GM12873 (cell line): ENCODE measurements at regions not wholly inside any gene's neighbourhood (a gene's known extent, or its start where the extent isn't known, plus 50 kb on each side); places are given as distances from the start of the nearest gene placed in this dataset.

Experiments
- TF ChIP-seq, protein P1 (sequence below): IDR thresholded peaks from 2 replicates; pipeline ENCODE4 v1.5.1; 2012; ENCODE audit warnings: low read depth, mild to moderate bottlenecking, moderate library complexity, low read length, control low read depth; ENCODE audit not compliant: insufficient read depth; ENCODE audit errors: missing control alignments

DNA sequence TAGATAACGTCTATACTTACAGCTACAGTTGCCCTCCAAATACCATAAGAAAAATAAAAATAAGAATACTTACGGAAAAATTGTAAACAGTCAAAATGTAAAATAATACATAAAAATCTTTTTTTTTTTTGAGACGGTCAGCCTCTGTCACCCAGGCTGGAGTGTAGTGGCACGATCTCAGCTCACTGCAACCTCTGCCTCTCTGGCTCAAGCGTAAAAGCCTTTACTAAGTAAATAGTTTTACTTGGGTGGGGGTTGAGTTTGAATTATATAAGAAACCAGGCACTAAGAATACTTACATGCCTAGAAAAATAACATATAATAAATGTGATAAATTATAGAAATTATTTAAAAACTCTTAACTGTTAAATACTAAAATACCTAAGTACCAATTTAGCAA lies 1413.0 kb upstream of the PRR20A start:
- TF ChIP-seq, protein P1, sequence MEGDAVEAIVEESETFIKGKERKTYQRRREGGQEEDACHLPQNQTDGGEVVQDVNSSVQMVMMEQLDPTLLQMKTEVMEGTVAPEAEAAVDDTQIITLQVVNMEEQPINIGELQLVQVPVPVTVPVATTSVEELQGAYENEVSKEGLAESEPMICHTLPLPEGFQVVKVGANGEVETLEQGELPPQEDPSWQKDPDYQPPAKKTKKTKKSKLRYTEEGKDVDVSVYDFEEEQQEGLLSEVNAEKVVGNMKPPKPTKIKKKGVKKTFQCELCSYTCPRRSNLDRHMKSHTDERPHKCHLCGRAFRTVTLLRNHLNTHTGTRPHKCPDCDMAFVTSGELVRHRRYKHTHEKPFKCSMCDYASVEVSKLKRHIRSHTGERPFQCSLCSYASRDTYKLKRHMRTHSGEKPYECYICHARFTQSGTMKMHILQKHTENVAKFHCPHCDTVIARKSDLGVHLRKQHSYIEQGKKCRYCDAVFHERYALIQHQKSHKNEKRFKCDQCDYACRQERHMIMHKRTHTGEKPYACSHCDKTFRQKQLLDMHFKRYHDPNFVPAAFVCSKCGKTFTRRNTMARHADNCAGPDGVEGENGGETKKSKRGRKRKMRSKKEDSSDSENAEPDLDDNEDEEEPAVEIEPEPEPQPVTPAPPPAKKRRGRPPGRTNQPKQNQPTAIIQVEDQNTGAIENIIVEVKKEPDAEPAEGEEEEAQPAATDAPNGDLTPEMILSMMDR = no peak

DNA sequence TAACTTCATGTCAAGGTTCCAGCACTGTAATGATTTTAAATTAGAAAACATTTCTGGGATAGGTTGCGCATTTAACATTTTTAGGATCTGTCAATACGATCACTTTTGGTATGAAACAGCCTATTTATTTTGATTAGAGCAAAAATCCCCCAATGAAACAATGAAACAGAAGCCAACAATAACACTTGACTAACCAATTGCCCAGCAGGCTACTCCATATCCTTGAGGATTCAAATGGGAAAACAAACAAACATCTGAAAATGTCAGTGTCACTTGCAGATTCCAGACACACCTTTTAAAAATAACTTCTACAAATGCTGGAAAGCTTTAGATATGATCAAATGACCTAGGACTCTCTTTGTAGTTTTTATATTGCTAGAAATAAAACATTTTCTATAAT lies 1412.5 kb upstream of the PRR20A start:
- TF ChIP-seq, protein P1 = no peak

DNA sequence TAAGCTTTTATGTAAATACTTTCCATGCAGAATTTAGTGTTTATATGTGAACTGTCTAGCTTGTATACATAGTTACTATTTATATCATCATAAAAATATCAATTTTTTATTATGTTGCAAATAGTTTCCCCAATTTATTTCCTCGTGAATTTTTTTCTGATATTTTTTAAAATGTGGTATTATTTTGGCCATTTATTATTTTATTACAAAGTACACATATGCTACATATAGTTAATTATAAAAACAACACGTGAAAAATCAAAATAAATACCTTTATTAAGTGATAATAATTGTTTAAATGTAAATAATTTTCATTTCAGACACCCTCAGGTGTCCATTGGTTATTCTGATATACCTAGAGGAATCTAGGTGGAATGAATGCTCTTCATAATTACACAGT lies 1394.9 kb upstream of the PRR20A start:
- TF ChIP-seq, protein P1 = no peak

DNA sequence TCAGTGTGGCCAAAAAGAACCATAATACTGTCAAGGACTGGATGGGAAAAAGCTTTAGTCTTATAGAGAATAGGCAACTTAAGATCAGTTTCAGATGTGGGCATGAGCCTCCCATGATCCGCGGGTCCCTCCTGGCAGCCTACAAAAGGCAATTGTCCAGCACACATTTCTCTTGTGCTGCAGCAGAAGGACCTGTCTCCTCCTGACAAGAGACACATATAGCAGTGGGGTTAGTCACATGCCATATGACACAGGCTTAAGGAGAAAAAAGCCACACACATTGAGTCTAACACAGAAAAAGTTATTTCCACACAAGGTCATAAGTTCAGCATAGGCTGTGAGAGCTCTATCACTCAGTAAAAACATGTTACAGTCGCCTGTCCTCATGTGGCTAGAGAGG lies 1378.7 kb upstream of the PRR20A start:
- TF ChIP-seq, protein P1 = no peak

DNA sequence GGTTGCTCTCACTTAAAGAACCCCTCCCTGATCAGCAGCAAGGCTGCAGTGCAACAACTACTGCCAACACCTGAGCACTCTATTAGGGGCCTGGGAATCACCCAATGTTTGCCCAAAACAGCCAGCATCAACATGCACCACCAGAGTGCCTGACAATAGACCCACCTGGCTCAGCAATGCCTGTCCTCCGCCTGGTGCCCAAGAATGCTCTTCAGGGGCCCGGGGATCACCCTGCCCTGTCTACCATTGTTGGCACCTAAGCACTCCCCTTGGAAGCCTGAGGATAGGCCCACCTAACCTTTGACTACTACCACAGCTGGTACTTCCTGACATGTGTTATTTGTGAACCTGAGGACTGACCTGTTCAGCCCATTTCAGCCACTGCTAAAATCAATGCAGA lies 1363.1 kb upstream of the PRR20A start:
- TF ChIP-seq, protein P1 = no peak

DNA sequence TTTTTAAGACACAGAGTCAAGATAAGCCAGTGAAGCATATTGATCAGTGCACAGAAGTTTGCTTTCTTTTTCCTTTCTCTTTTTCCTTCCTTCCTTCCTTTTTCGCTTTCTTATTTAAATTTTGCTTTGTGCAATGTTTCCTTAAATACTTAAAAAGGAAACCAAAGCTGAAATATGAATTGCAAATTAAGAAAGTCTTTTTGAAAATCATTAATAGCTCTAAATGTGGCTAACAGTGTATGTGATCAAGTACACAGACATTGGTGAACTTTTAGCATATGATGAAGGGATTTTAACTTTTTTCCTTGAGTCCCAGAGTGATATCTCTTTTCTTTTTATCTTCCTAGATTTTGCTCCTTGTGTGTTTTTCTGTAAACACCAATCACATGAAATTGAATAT lies 1356.9 kb upstream of the PRR20A start:
- TF ChIP-seq, protein P1 = no peak

DNA sequence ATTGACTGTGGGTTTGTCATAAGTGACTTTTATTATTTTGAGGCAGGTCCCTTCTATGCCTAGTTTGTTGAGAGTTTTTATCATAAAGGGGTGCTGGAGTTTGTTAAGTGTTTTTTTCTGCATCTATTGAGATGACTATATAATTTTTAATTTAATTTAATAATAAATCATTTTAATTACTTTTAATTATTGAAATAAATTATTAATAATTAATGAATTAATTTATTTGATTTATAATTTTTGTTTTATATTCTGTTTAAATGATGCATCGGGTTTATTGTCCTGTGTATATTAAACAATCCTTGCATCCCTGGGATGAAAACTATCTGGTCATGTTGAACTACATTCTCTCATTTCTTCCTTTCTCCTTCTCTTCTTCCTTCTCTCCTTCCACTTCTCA lies 1352.2 kb upstream of the PRR20A start:
- TF ChIP-seq, protein P1 = no peak

DNA sequence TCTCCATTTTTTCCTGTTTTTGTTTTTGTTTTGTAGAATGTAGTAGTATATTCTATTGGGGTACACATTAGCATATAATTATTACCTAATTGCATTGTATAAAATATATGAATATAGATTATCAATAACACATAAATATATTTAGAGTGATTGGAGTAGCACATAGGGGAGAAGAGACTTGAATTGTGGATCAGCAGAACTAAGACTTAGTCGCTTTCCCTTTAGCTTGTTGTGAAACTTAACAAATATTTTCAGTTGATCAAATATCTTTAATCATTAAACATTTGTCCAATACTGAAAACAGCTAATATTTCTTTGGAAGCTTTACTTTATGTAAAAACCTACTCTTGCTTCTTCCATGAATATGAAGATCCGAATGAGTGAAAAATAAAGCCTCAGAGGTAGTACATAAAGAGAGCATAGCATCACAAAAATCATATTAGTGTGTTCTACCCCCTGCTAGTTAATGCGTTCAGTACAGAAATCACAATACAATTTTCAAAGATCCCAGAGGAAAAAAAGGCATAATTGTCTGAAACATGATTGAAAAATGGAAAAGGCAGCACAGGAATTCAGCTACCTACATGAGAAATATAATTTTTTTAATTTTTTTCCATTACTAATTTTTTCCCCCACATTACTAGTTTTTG lies 1348.0 kb upstream of the PRR20A start:
- TF ChIP-seq, protein P1 = no peak
